ENCODE measurements at regions not wholly inside any gene's neighbourhood (a gene's known extent, or its start where the extent isn't known, plus 50 kb on each side); places are given as distances from the start of the nearest gene placed in this dataset.

GRCh38 chr2:235265348-235265965 is 228.4 kb upstream of the AGAP1 start:
- H3K27ac ChIP-seq (ENCODE audit: insufficient read depth, low read depth, low read length), result no peak overlapping the region
- CTCF ChIA-PET, result interaction anchor here (1.1 kb wide), 1 partner anchor 330 kb away, joined by 3 read pairs; no protein-coding TSS in a partner anchor
- TF ChIP-seq JUN (IDR thresholded peaks at IDR 0.05; ENCODE audit: borderline replicate concordance, insufficient read depth, insufficient read length, low read depth) (no peak), EZH2 (IDR thresholded peaks at IDR 0.05; ENCODE audit: borderline replicate concordance, low read depth, low read length, severe bottlenecking) (no peak), CTCF (IDR thresholded peaks at IDR 0.05; ENCODE audit: extremely low read depth in 1 of 2, insufficient read depth in 1 of 2, low read depth in 1 of 2, low read length in 2 of 2) (no peak), MAX (IDR thresholded peaks at IDR 0.05; ENCODE audit: insufficient read depth, insufficient read length) (no peak), MYC (IDR thresholded peaks at IDR 0.05; ENCODE audit: low read depth, low read length) (no peak), POLR2AphosphoS5 (IDR thresholded peaks at IDR 0.05; ENCODE audit: insufficient read depth, low read depth, low read length) (no peak), FOS (IDR thresholded peaks at IDR 0.05; ENCODE audit: borderline replicate concordance, insufficient read depth, low read length) (no peak), GATA2 (IDR thresholded peaks at IDR 0.05; ENCODE audit: insufficient read depth, insufficient read length, low read depth, low read length) (no peak), POLR2A (IDR thresholded peaks at IDR 0.05; ENCODE audit: low read depth, low read length) (no peak)
- H3K9me3 ChIP-seq (replicated peaks; ENCODE audit: control insufficient read depth, insufficient read depth, low read length), result no peaks in the 10 kb centered on the region
- no peak overlapping the region for H3K9ac ChIP-seq (replicated peaks; ENCODE audit: extremely low read depth, insufficient read depth, low read length)
- dilution Hi-C loops (cut with MboI; ENCODE audit: extremely low pct_ligation_motif_present, low sequenced_read_pairs), result no loop called here
- intact Hi-C loops (cut with micrococcal nuclease), result no loop called here
- no peak overlapping the region for H2AFZ ChIP-seq (ENCODE audit: low read depth, low read length)
- no TSS peak for BruUV-seq (replicated peaks)
- H3K79me2 ChIP-seq (ENCODE audit: control insufficient read depth, insufficient read depth, low read length), result no peaks in the 10 kb centered on the region
- no peak for FAIRE-seq
- H3K27me3 ChIP-seq (ENCODE audit: control insufficient read depth in 2 of 2, insufficient read depth in 2 of 2, low read length in 2 of 2), result no peaks in the 10 kb centered on the region
- no peaks in the 10 kb centered on the region for H4K20me1 ChIP-seq (replicated peaks; ENCODE audit: control insufficient read depth, extremely low read depth, insufficient read depth, low read length)
- no peak overlapping the region for H3K4me2 ChIP-seq (ENCODE audit: insufficient read depth, low read length)
- H3K9me1 ChIP-seq (replicated peaks; ENCODE audit: control insufficient read depth, extremely low read depth, insufficient read depth, low read length), result no peaks in the 10 kb centered on the region
- H3K4me1 ChIP-seq (ENCODE audit: control insufficient read depth, extremely low read depth, insufficient read depth, low read length), result peaks cover 30% of the 10 kb centered on the region
- H3K36me3 ChIP-seq (ENCODE audit: control insufficient read depth in 2 of 2, extremely low read depth in 1 of 2, insufficient read depth in 2 of 2, low read length in 2 of 2), result no peaks in the 10 kb centered on the region
- H3K4me3 ChIP-seq (replicated peaks in 1 of 3; ENCODE audit: insufficient read depth in 1 of 3, low read depth in 1 of 3, low read length in 3 of 3), result no peak overlapping the region
- DNase-seq (ENCODE audit: low read depth, low spot score), result no peak
- POLR2A ChIA-PET, result no interaction called here
